ENCODE measurements at regions not wholly inside any gene's neighbourhood (a gene's known extent, or its start where the extent isn't known, plus 50 kb on each side); places are given as distances from the start of the nearest gene placed in this dataset.

DNA sequence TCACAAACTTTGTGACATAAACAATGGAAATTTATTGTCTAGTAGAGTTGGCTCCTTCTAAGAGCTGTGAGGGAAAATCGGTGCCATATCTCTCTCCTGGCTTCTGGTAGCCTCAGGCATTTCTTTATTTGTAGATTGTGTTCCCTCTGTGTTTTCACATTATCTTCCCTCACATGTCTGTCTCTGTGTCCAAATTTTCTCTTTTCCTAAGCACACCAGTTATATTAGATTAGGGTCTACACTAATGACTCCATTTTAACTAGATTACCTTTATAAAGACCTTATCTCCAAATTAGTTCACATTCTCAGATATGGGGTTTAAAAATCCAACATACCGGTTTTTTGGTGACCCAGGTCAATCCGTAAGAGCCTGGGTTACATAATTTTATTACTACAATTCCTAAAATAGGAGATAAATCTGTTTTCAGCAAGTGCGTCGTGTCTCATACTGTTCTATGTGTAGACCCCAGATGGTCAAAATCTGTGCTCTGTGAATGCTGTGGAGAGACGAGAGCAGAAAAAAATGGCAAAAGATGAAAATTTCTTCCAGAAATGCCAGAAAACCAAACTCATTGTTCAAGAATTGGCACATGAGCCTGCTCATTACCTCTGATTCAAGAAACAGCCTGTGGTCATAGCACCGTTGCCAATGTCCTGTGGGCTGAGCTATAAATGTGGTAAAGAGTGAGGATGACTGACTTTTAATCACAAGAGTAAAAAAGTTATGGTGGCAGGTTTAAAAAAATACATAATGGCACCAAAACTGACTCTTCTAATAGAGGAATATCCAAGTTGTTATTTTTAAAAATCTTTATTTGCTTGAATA, 574.7 kb downstream of the PCDH7 start:
- Mint-ChIP-seq H3K9me3 (peaks cover 25% of the 10 kb centered on the region), H3K4me3 (no peak overlapping the region), H3K36me3 (ENCODE audit: low read depth) (peaks cover 7% of the 10 kb centered on the region; the same call in 1 of the 2 replicates), H3K27ac (no peak overlapping the region), H3K27me3 (ENCODE audit: insufficient read depth) (no peaks in the 10 kb centered on the region), H3K4me1 (ENCODE audit: low read depth) (no peaks in the 10 kb centered on the region)
- DNase-seq: no peak
- TF ChIP-seq, protein P1, sequence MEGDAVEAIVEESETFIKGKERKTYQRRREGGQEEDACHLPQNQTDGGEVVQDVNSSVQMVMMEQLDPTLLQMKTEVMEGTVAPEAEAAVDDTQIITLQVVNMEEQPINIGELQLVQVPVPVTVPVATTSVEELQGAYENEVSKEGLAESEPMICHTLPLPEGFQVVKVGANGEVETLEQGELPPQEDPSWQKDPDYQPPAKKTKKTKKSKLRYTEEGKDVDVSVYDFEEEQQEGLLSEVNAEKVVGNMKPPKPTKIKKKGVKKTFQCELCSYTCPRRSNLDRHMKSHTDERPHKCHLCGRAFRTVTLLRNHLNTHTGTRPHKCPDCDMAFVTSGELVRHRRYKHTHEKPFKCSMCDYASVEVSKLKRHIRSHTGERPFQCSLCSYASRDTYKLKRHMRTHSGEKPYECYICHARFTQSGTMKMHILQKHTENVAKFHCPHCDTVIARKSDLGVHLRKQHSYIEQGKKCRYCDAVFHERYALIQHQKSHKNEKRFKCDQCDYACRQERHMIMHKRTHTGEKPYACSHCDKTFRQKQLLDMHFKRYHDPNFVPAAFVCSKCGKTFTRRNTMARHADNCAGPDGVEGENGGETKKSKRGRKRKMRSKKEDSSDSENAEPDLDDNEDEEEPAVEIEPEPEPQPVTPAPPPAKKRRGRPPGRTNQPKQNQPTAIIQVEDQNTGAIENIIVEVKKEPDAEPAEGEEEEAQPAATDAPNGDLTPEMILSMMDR (IDR thresholded peaks at IDR 0.05): no peak

DNA sequence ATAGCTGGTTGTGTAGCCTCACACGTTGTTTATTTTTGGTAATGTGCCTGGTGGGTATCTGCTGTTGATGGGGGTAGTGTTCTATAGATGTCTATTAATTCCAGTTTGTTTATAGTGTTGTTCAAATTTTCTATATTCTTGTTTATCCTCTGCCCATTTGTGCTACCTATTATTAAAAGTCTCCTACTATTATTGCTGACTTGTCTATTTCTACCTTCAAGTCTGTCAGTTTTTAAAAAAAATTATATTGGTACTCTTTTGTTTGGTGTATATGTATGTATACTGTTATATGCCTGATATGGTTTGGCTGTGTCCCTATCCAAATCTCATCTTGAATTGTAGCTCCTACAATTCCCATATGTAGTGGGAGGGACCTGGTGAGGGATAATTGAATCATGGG, 578.6 kb downstream of the PCDH7 start:
- Mint-ChIP-seq H3K27ac (no peak overlapping the region), H3K4me3 (no peak overlapping the region), H3K36me3 (ENCODE audit: low read depth) (no peaks in the 10 kb centered on the region), H3K27me3 (ENCODE audit: insufficient read depth) (peaks cover 2% of the 10 kb centered on the region; the same call in 1 of the 2 replicates), H3K4me1 (ENCODE audit: low read depth) (no peaks in the 10 kb centered on the region), H3K9me3 (peaks cover 22% of the 10 kb centered on the region)
- TF ChIP-seq, protein P1 (IDR thresholded peaks at IDR 0.05): no peak
- no peak for DNase-seq

DNA sequence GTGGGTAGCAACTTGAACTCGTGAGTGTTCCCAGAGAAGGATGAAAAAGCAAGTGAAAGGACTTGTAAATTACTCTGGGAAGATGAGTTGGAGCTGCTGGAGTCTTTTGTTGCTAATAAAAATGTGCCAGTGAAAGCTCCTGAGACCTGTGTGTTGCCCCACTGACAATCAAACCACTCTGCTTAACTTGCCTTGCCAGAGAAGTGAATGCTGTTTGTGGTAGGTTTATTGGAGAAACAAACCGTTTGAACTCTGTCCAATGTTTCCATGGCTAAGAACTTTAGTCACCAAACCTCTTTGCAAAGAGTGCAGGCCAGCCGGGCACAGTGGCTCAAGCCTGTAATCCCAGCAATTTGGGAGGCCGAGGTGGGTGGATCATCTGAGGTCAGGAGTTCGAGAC, 586.9 kb downstream of the PCDH7 start:
- no peaks in the 10 kb centered on the region for H3K27me3 Mint-ChIP-seq (ENCODE audit: insufficient read depth)
- H3K4me1 Mint-ChIP-seq (ENCODE audit: low read depth): no peaks in the 10 kb centered on the region
- H3K9me3 Mint-ChIP-seq: peaks cover 41% of the 10 kb centered on the region
- H3K27ac Mint-ChIP-seq: no peak overlapping the region
- DNase-seq: no peak
- TF ChIP-seq, protein P1 (IDR thresholded peaks at IDR 0.05): no peak
- no peaks in the 10 kb centered on the region for H3K36me3 Mint-ChIP-seq (ENCODE audit: low read depth)
- no peak overlapping the region for H3K4me3 Mint-ChIP-seq

DNA sequence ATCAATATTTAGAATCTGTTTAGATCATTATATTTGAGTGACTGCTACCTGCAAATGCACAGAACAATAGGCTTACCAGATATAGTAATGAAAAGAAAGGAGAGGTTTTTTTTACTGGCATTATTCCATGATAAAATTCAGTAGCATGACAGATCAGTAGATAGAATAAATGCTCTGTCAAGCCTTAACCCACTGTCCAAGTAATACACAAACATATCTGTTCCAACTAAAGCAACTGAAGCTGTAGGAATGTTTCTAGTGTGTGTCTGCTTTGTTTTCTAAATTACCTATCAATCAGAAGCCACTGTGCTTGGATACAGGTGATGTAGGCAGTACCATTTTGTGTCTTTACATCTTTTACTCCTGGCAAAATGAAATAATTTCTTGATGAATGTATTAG, 604.6 kb downstream of the PCDH7 start:
- no peaks in the 10 kb centered on the region for H3K36me3 Mint-ChIP-seq (ENCODE audit: low read depth)
- no peak for DNase-seq
- H3K4me1 Mint-ChIP-seq (ENCODE audit: low read depth): no peaks in the 10 kb centered on the region
- H3K27me3 Mint-ChIP-seq (ENCODE audit: insufficient read depth): no peaks in the 10 kb centered on the region
- TF ChIP-seq, protein P1 (IDR thresholded peaks at IDR 0.05): no peak
- no peak overlapping the region for H3K27ac Mint-ChIP-seq
- no peak overlapping the region for H3K4me3 Mint-ChIP-seq
- H3K9me3 Mint-ChIP-seq: peaks cover 13% of the 10 kb centered on the region

DNA sequence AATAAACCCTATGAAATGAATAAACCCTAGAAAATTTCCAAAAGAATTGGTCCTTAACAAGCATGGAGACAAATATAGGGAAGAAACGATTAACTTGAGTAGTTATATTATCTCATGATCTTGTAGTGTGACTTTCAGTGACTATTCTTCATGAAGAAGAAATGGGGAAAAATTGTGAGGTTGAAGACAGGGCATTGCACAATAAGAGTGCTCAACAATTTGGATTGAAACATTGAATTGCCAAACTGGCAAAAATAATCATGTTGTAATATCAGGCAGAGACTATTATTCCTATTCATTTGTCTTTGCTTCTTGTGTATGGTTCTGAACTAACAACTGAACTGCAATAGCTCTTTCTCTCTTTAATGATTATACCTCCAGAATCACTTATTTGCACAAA, 605.1 kb downstream of the PCDH7 start:
- Mint-ChIP-seq H3K9me3 (peaks cover 13% of the 10 kb centered on the region), H3K27ac (no peak overlapping the region)

More for the DNA sequence above, 605.1 kb downstream of the PCDH7 start:
- TF ChIP-seq, protein P1 (IDR thresholded peaks at IDR 0.05): no peak
- no peaks in the 10 kb centered on the region for H3K36me3 Mint-ChIP-seq (ENCODE audit: low read depth)
- no peak for DNase-seq
- no peak overlapping the region for H3K4me3 Mint-ChIP-seq
- H3K4me1 Mint-ChIP-seq (ENCODE audit: low read depth): no peaks in the 10 kb centered on the region
- H3K27me3 Mint-ChIP-seq (ENCODE audit: insufficient read depth): no peaks in the 10 kb centered on the region

All from HFFc6 (cell line).